ENCODE measurements at regions not wholly inside any gene's neighbourhood (a gene's known extent, or its start where the extent isn't known, plus 50 kb on each side); places are given as distances from the start of the nearest gene placed in this dataset.
"Not testable (repeated sequence)": the region's sequence is repeated elsewhere in the genome, so short reads cannot be mapped to it uniquely, and the experiment has no call there.

DNA sequence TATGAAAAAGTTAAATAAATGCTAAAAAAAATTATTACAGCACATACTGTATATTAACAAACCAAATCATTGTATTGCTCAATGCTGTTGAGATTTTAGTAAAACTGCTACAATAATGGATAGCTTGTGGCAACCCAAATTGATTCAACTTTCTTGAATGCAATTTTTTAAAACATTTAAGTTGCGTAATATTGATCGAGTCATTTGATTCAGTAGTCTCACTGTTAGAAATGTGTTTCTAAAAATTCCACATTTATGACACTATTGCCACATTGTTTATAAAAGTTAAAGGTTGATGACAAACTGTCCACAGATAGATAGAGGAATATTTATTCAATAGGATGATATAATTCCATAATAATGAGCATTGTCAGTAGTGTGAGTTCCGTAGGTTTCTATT lies 640.7 kb upstream of the CRIM1 start:
- H3K4me1 ChIP-seq (ENCODE audit: control insufficient read depth, insufficient read depth, low read length), result no peaks in the 10 kb centered on the region
- intact Hi-C loops (cut with DNase I), result no loop called here
- H3K27me3 ChIP-seq (ENCODE audit: control insufficient read depth, insufficient read depth), result no peaks in the 10 kb centered on the region
- DNase-seq (no peak), ATAC-seq (no peak)
- WGBS, result 91% methylated on average over 3 of the region's 3 CpGs
- no peak overlapping the region for H3K4me3 ChIP-seq (ENCODE audit: low read length)
- H3K27ac ChIP-seq (ENCODE audit: low read length), result no peak overlapping the region
- no peaks in the 10 kb centered on the region for H3K9me3 ChIP-seq (ENCODE audit: control insufficient read depth, low read length)

DNA sequence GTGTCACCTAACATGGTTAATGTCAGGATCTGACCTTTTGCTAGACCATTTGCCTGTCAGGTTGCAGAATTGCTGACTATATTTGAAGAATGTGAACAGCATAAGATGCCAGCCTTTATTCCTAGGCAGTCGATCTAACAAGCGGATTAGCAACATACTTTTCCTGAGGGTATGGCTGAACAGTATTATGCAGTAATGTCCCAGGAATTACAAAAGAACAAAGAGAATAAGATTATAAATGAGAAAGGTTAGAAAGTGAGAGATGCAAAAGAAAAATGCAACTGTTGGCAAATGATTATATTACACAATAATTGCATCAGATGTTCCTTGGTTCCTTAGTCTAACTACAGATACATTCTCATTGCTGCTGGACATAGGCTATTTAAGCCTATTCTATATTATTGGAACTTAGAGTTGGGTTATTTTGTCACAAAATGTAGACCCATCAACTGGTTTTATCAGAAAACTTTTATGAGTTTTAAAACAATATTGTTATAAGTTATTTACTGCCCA lies 647.1 kb upstream of the CRIM1 start:
- WGBS, result 86% methylated on average over 2 of the region's 2 CpGs
- Histone ChIP-seq H3K27me3 (ENCODE audit: control insufficient read depth, insufficient read depth) (no peaks in the 10 kb centered on the region), H3K27ac (ENCODE audit: low read length) (no peak overlapping the region), H3K9me3 (ENCODE audit: control insufficient read depth, low read length) (no peaks in the 10 kb centered on the region), H3K4me1 (ENCODE audit: control insufficient read depth, insufficient read depth, low read length) (no peaks in the 10 kb centered on the region), H3K4me3 (ENCODE audit: low read length) (no peak overlapping the region)
- DNase-seq (no peak), ATAC-seq (no peak)
- intact Hi-C loops (cut with DNase I), result no loop called here

DNA sequence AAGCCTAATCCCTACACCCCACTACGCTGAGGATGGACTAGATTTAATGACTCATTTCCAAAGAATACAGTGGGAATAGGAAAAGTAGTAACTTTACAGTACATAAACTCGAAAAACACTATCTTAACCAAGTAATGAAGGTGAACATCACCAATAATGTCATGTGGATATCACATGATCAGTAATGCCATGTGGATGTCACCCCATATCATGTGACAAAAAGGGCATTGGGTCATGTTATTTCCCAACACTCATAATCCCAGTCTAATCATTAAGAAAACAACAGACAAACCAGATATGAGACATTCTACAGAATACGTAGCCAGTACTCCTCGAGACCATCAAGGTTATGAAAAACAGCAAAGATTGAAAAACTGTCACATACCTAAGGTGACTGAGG lies 667.3 kb upstream of the CRIM1 start:
- H3K27ac ChIP-seq (ENCODE audit: low read length), result no peak overlapping the region
- no peaks in the 10 kb centered on the region for H3K9me3 ChIP-seq (ENCODE audit: control insufficient read depth, low read length)
- 56% methylated on average over 4 of the region's 4 CpGs for WGBS
- H3K4me1 ChIP-seq (ENCODE audit: control insufficient read depth, insufficient read depth, low read length), result no peaks in the 10 kb centered on the region
- intact Hi-C loops (cut with DNase I), result no loop called here
- no peaks in the 10 kb centered on the region for H3K27me3 ChIP-seq (ENCODE audit: control insufficient read depth, insufficient read depth)
- ATAC-seq, result no peak
- no peak overlapping the region for H3K4me3 ChIP-seq (ENCODE audit: low read length)
- DNase-seq, result no peak

DNA sequence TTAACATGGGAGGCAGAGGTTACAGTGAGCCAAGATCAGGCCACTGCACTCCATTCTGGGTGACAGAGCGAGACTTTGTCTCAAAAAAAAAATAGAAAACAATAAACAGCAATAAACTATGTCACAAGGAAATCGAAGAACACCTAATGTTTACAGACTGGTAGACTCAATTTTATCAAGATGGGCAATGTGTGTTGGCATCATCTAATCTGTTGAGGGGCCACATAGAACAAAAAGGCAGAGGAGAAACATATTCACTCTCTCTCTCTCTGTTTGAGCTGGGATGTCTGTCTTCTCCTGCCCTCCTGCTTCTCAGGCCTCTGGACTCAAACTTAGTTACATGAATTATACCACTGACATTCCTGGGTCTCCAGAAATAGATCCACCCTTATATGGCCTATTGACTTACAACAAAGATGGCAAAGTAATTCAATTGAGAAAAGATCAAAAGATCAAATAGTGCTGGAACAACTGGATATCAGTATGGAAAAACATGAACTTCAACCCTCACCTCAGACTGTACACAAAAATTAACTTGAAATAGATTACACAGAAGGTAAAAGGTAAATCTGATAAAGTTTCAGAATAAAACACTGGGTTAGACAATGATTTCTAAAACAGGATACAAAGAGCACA lies 703.8 kb upstream of the CRIM1 start:
- intact Hi-C loops (cut with DNase I), result no loop called here
- H3K27me3 ChIP-seq (ENCODE audit: control insufficient read depth, insufficient read depth), result no peaks in the 10 kb centered on the region
- ATAC-seq (no peak), DNase-seq (no peak)
- H3K27ac ChIP-seq (ENCODE audit: low read length), result no peak overlapping the region
- no peak overlapping the region for H3K4me3 ChIP-seq (ENCODE audit: low read length)
- 85% methylated on average over 2 of the region's 2 CpGs for WGBS
- H3K4me1 ChIP-seq (ENCODE audit: control insufficient read depth, insufficient read depth, low read length), result no peaks in the 10 kb centered on the region
- H3K9me3 ChIP-seq (ENCODE audit: control insufficient read depth, low read length), result no peaks in the 10 kb centered on the region

DNA sequence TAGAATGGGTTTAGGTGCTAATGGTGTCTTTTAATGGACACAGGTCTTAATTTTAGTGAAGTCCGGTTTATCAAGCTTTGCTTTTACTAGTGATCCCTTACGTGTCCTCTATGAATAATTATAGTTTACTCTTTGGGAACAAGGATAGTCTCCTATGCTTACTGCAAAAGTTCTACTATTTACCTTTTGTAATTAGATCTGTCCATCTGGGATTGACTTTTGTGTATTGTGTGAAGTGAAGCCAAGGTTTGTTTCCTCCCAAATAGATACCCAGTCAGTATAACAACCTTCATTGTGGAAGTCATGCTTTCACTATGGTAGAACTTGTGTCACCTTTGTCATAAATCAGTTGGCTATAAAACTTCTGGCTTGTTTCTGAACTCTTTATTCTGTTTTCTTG lies 740.9 kb upstream of the CRIM1 start:
- Histone ChIP-seq H3K27me3 (ENCODE audit: control insufficient read depth, insufficient read depth) (no peaks in the 10 kb centered on the region), H3K4me1 (ENCODE audit: control insufficient read depth, insufficient read depth, low read length) (no peaks in the 10 kb centered on the region), H3K27ac (ENCODE audit: low read length) (no peak overlapping the region), H3K4me3 (ENCODE audit: low read length) (no peak overlapping the region), H3K9me3 (ENCODE audit: control insufficient read depth, low read length) (no peaks in the 10 kb centered on the region)
- ATAC-seq (no peak), DNase-seq (no peak)
- intact Hi-C loops (cut with DNase I), result no loop called here
- 88% methylated on average over 2 of the region's 2 CpGs for WGBS

DNA sequence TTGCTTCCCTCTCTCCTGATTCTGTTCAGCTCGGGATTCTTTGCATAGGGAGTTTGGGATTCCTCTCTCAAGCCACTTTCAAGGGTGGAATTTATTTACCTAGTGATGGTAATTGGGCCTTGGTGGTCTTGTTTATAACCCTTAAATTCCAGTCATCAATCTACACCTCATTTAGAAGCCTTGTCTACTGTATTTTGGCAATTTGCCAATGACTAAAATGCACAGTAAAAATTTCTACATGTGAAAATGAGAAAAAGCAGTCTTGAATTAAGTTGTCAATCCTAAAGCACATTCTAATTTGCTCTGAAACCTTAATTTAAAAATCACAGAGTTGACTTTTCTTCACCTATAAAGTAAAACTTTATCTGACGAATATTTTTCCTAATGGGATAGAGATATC lies 749.2 kb upstream of the CRIM1 start:
- no peak for ATAC-seq
- Histone ChIP-seq H3K4me1 (ENCODE audit: control insufficient read depth, insufficient read depth, low read length) (no peaks in the 10 kb centered on the region), H3K9me3 (ENCODE audit: control insufficient read depth, low read length) (no peaks in the 10 kb centered on the region), H3K4me3 (ENCODE audit: low read length) (no peak overlapping the region), H3K27me3 (ENCODE audit: control insufficient read depth, insufficient read depth) (no peaks in the 10 kb centered on the region), H3K27ac (ENCODE audit: low read length) (no peak overlapping the region)
- DNase-seq, result no peak
- 52% methylated on average over 2 of the region's 2 CpGs for WGBS
- intact Hi-C loops (cut with DNase I), result no loop called here

DNA sequence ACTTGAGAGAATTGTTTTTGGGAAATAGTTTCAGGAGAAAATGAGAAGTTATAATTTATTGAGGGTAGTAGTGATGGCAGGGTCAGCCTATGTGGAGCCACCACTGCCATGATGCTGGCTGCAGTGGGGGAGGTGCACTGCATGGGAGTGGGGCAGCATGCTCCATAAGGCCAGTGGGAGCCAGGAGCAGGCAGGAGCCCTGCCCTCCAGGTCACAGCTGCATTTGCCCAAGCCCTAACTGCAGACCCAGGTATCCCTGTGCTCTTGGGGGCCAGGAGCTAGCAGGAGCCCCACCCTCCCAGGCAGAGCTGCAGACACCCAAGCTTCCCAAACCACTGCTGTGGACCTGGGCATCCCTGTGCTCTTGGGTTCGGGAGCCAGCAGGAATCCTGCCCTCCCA lies 757.3 kb upstream of the CRIM1 start:
- WGBS, result 66% methylated on average over 1 of the region's 1 CpG

DNA sequence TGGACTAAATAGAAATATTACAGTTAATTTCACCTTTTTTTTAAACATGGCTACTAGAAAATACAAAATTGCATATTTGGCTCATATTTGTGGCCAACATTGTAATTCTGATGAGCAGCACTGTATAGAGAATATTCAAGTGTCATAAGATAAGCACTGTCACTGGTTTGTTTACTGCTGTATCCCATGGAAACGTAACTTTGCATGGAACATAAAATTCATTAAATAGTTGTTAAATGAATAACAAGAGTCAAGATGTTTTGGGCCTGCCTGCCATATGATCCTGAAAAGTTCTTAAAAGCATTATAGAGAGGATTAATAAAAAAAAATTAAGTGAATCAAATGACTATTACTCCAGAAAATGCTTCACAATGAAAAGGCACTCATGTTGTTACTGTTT lies 763.7 kb upstream of the CRIM1 start:
- H3K27ac ChIP-seq (ENCODE audit: low read length), result no peak overlapping the region
- intact Hi-C loops (cut with DNase I), result no loop called here

More for the DNA sequence above, 757.3 kb upstream of the CRIM1 start:
- Histone ChIP-seq H3K4me3 (ENCODE audit: low read length) (no peak overlapping the region), H3K9me3 (ENCODE audit: control insufficient read depth, low read length) (no peaks in the 10 kb centered on the region), H3K4me1 (ENCODE audit: control insufficient read depth, insufficient read depth, low read length) (no peaks in the 10 kb centered on the region), H3K27ac (ENCODE audit: low read length) (no peak overlapping the region), H3K27me3 (ENCODE audit: control insufficient read depth, insufficient read depth) (no peaks in the 10 kb centered on the region)
- intact Hi-C loops (cut with DNase I), result no loop called here
- ATAC-seq (no peak), DNase-seq (peak in 1 of 3 donors; percentile 19)

DNA sequence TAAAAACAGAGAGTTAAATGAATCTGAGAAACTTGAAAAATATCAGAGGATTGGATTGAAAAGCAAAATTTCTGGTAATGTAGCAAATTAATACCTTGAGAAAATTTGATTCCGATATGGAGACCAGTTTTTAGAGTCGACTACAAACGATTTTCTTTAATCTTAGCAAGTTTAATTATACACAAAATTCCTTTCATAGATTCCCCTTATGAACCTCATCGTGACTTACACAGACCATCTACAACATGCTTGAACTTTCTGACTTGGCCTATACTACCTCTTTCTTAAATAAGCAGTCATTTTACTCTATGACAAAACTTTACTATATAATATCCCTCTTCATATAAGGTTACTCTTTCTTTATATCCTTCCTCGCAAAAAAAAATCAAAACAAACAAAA lies 769.6 kb upstream of the CRIM1 start:
- Histone ChIP-seq H3K4me3 (ENCODE audit: low read length) (no peak overlapping the region), H3K9me3 (ENCODE audit: control insufficient read depth, low read length) (no peaks in the 10 kb centered on the region), H3K27ac (ENCODE audit: low read length) (no peak overlapping the region), H3K4me1 (ENCODE audit: control insufficient read depth, insufficient read depth, low read length) (no peaks in the 10 kb centered on the region), H3K27me3 (ENCODE audit: control insufficient read depth, insufficient read depth) (no peaks in the 10 kb centered on the region)
- 82% methylated on average over 5 of the region's 5 CpGs for WGBS
- intact Hi-C loops (cut with DNase I), result no loop called here
- DNase-seq, result no peak
- no peak for ATAC-seq

More for the DNA sequence above, 763.7 kb upstream of the CRIM1 start:
- DNase-seq (no peak), ATAC-seq (no peak)
- no peaks in the 10 kb centered on the region for H3K4me1 ChIP-seq (ENCODE audit: control insufficient read depth, insufficient read depth, low read length)
- H3K4me3 ChIP-seq (ENCODE audit: low read length), result no peak overlapping the region
- H3K27me3 ChIP-seq (ENCODE audit: control insufficient read depth, insufficient read depth), result no peaks in the 10 kb centered on the region
- H3K9me3 ChIP-seq (ENCODE audit: control insufficient read depth, low read length), result no peaks in the 10 kb centered on the region
- WGBS, result 78% methylated on average over 1 of the region's 1 CpG

DNA sequence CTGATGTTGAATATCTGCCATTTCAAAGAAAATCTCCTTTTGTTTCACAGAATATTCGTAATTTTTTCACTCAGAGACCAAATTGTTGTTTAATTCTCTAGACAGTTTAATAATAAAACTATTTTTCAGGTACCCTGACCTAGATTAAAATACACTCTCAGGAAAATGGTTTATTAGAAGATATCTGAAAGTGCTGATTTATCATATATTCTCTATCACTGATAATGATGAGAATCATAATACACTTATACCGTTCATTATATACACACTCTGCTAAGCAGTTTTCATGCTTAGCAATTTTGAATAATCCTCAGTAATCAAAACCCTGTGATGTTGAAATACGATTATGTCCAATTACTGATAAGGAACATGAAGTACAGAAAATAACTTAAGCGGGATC lies 772.9 kb upstream of the CRIM1 start:
- 65% methylated on average over 4 of the region's 4 CpGs for WGBS
- intact Hi-C loops (cut with DNase I), result no loop called here
- no peak for ATAC-seq

DNA sequence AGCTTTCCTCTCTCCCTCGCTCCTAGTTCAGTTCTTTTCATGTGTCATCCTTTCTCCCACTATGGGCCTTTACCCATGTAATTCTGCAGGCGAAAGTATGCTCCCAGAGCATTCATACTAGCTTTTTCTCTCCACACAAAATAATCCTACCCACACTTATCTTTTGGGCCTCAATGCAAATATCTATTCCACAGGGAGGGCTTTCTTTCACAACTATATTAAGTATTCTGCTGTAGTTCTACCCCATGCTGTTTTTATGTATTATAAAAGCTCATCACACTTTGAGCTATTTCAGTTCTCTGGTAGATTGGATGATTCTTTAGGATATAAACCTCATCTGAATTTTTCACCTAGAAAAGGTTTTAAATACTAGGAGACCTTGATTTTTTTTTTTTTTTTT lies 774.6 kb upstream of the CRIM1 start:
- Histone ChIP-seq H3K27me3 (ENCODE audit: control insufficient read depth, insufficient read depth) (no peaks in the 10 kb centered on the region), H3K9me3 (ENCODE audit: control insufficient read depth, low read length) (no peaks in the 10 kb centered on the region), H3K27ac (ENCODE audit: low read length) (no peak overlapping the region), H3K4me1 (ENCODE audit: control insufficient read depth, insufficient read depth, low read length) (no peaks in the 10 kb centered on the region), H3K4me3 (ENCODE audit: low read length) (no peak overlapping the region)
- ATAC-seq (no peak), DNase-seq (no peak)
- WGBS, result 84% methylated on average over 2 of the region's 2 CpGs
- intact Hi-C loops (cut with DNase I), result no loop called here

More for the DNA sequence above, 772.9 kb upstream of the CRIM1 start:
- H3K4me3 ChIP-seq (ENCODE audit: low read length), result no peak overlapping the region
- H3K4me1 ChIP-seq (ENCODE audit: control insufficient read depth, insufficient read depth, low read length), result no peaks in the 10 kb centered on the region
- no peak overlapping the region for H3K27ac ChIP-seq (ENCODE audit: low read length)
- no peak for DNase-seq
- H3K27me3 ChIP-seq (ENCODE audit: control insufficient read depth, insufficient read depth), result no peaks in the 10 kb centered on the region
- H3K9me3 ChIP-seq (ENCODE audit: control insufficient read depth, low read length), result no peaks in the 10 kb centered on the region

DNA sequence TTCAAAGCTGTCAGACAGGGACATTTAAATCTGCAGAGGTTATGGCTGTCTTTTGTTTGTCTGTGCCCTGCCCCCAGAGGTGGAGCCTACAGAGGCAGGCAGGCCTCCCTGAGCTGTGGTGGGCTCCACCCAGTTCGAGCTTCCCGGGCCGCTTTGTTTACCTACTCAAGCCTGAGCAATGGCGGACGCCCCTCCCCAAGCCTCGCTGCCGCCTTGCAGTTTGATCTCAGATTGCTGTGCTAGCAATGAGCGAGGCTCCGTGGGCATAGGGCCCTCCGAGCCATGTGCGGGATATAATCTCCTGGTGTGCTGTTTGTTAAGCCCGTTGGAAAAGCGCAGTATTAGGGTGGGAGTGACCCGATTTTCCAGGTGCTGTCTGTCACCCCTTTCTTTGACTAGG lies 787.0 kb upstream of the CRIM1 start:
- ATAC-seq; H3K9me3 ChIP-seq (ENCODE audit: control insufficient read depth, low read length); H3K27me3 ChIP-seq (ENCODE audit: control insufficient read depth, insufficient read depth); H3K27ac ChIP-seq (ENCODE audit: low read length); intact Hi-C loops (cut with DNase I); H3K4me3 ChIP-seq (ENCODE audit: low read length); H3K4me1 ChIP-seq (ENCODE audit: control insufficient read depth, insufficient read depth, low read length): not testable (repeated sequence)
- WGBS, result 84% methylated on average over 14 of the region's 14 CpGs
- peak in 1 of 3 donors; percentile 24 for DNase-seq

Measured in right cardiac atrium (tissue), 5 donors.